Astrocyte (in vitro differentiated cells and primary cell): ENCODE measurements at regions not wholly inside any gene's neighbourhood (a gene's known extent, or its start where the extent isn't known, plus 50 kb on each side); places are given as distances from the start of the nearest gene placed in this dataset.

ENCODE experiments used
- EZH2 ChIP-seq: IDR thresholded peaks from 2 replicates; pipeline ENCODE4 v1.6.1; 2012; ENCODE audit warnings: mild to moderate bottlenecking, low read length, inconsistent platforms; ENCODE audit not compliant: insufficient read depth
- TF ChIP-seq, protein P1 (sequence below): IDR thresholded peaks from 2 replicates; pipeline ENCODE4 v1.5.1; 2011; ENCODE audit warnings: low read depth, mild to moderate bottlenecking, inconsistent platforms, low read length, moderate library complexity; ENCODE audit not compliant: insufficient read depth

DNA sequence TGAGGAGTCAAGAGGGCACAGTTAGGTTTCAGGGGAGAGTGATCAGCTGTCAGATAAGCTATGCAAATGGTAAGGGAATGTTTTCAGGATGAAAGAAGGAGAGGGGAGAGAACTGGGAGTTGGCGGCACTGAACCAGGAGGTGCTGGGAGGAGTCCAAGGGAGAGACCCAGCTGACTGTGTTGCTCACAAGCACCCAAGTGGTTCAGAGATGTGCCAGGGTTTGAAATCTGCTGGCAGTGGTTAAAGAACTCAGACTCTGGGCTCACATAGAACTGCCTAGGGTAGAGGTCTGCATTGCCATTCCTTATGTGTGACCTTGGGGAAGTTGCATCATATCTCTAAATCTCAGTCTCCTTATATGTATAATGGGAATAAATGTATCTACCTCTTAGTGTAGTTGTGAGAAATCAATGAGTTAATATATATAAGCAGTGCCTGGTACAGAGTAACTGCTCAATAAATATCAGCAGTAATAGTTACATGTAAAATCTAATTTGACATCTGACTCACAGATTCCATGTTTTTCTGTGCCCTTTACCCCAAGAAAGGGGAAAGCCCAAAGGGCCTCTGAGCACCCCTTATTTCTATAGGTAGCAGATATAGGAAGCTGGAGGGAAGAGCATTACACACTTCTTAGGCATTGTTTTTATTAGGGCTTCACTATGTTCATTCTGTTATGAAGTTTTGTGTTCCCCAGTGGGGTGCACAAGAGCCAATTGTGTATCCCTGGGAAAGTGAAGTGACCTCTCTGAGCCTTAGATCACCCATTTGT, 66.9 kb upstream of the SESN3 start:
- TF ChIP-seq, protein P1, sequence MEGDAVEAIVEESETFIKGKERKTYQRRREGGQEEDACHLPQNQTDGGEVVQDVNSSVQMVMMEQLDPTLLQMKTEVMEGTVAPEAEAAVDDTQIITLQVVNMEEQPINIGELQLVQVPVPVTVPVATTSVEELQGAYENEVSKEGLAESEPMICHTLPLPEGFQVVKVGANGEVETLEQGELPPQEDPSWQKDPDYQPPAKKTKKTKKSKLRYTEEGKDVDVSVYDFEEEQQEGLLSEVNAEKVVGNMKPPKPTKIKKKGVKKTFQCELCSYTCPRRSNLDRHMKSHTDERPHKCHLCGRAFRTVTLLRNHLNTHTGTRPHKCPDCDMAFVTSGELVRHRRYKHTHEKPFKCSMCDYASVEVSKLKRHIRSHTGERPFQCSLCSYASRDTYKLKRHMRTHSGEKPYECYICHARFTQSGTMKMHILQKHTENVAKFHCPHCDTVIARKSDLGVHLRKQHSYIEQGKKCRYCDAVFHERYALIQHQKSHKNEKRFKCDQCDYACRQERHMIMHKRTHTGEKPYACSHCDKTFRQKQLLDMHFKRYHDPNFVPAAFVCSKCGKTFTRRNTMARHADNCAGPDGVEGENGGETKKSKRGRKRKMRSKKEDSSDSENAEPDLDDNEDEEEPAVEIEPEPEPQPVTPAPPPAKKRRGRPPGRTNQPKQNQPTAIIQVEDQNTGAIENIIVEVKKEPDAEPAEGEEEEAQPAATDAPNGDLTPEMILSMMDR: no peak
- no peak for TF ChIP-seq EZH2
